Loucy (cell line): ENCODE measurements at regions not wholly inside any gene's neighbourhood (a gene's known extent, or its start where the extent isn't known, plus 50 kb on each side); places are given as distances from the start of the nearest gene placed in this dataset.

ENCODE experiments used
- CTCF ChIP-seq: fragments of 200-600 bp; sonication (generic); conservative IDR thresholded peaks from 2 replicates; pipeline ENCODE4 v1.5.1; 2014; ENCODE audit warnings: mild to moderate bottlenecking, antibody characterized with exemption, low read length
- EZH2phosphoT487 ChIP-seq: fragments of 200-600 bp; IDR thresholded peaks from 2 replicates; pipeline ENCODE4 v1.6.1; 2018; ENCODE audit warnings: antibody characterized with exemption, mild to moderate bottlenecking, moderate library complexity, borderline replicate concordance

- TF ChIP-seq CTCF (no peak), EZH2phosphoT487 (no peak)
Measured at GRCh38 chr3:80014576-80014975, 246.8 kb upstream of the ROBO1 start.
